Left ventricle myocardium inferior (tissue), 1 donor: ENCODE measurements at regions not wholly inside any gene's neighbourhood (a gene's known extent, or its start where the extent isn't known, plus 50 kb on each side); places are given as distances from the start of the nearest gene placed in this dataset.

Experiments used
- DNase-seq: peaks from one replicate; pipeline ENCODE4 v3.0.0-alpha.2; 2020
- H3K27ac ChIP-seq: fragments of 200-600 bp; replicated peaks from 2 replicates; pipeline ENCODE4 v1.8.0; 2021
- H3K27me3 ChIP-seq: fragments of 200-600 bp; 2 replicates; pipeline ENCODE4 v1.8.0; 2021; ENCODE audit warnings: low read depth
- H3K36me3 ChIP-seq: fragments of 200-600 bp; 2 replicates; pipeline ENCODE4 v1.8.0; 2021
- H3K4me1 ChIP-seq: fragments of 200-600 bp; 2 replicates; pipeline ENCODE4 v1.8.0; 2021
- H3K4me3 ChIP-seq: fragments of 200-600 bp; 2 replicates; pipeline ENCODE4 v1.8.0; 2021; ENCODE audit warnings: mild to moderate bottlenecking, moderate library complexity
- H3K9me3 ChIP-seq: fragments of 200-600 bp; replicated peaks from 2 replicates; pipeline ENCODE4 v1.8.0; 2021
- CTCF ChIP-seq: fragments of 200-600 bp; IDR thresholded peaks from 2 replicates; pipeline ENCODE4 v1.8.0; 2021; ENCODE audit warnings: antibody characterized with exemption, mild to moderate bottlenecking, borderline replicate concordance
- intact Hi-C: fragments of 100-400 bp; cut with micrococcal nuclease; formaldehyde crosslinking; loops from one replicate; pipeline ENCODE4 v1.11.0; 2022
- donor health status: DM: no; HTN: yes; CAD: no; lungs with severe emphysema.

- Histone ChIP-seq H3K36me3 (no peaks in the 10 kb centered on the region), H3K27ac (no peak overlapping the region), H3K27me3 (no peaks in the 10 kb centered on the region), H3K9me3 (no peaks in the 10 kb centered on the region), H3K4me1 (no peaks in the 10 kb centered on the region), H3K4me3 (no peak overlapping the region)
- no peak for DNase-seq
- intact Hi-C loops = no loop called here
- no peak for TF ChIP-seq CTCF
Observed at GRCh38 chr1:168982778-168983177, 123.7 kb upstream of the ATP1B1 start.

GRCh38 chr1:168987330-168987729 is 119.2 kb upstream of the ATP1B1 start:
- Histone ChIP-seq H3K9me3 (no peaks in the 10 kb centered on the region), H3K27me3 (no peaks in the 10 kb centered on the region), H3K27ac (no peak overlapping the region), H3K4me1 (no peaks in the 10 kb centered on the region), H3K4me3 (no peak overlapping the region), H3K36me3 (no peaks in the 10 kb centered on the region)
- no peak for DNase-seq
- TF ChIP-seq CTCF = no peak
- intact Hi-C loops = no loop called here

GRCh38 chr1:168987923-168988322 is 118.6 kb upstream of the ATP1B1 start:
- no peak for DNase-seq
- Histone ChIP-seq H3K4me1 (no peaks in the 10 kb centered on the region), H3K4me3 (no peak overlapping the region), H3K9me3 (no peaks in the 10 kb centered on the region), H3K27me3 (no peaks in the 10 kb centered on the region), H3K27ac (no peak overlapping the region), H3K36me3 (no peaks in the 10 kb centered on the region)
- intact Hi-C loops = no loop called here
- TF ChIP-seq CTCF = no peak

GRCh38 chr1:168989985-168990384 is 116.5 kb upstream of the ATP1B1 start:
- H3K27ac ChIP-seq = no peak overlapping the region
- intact Hi-C loops = no loop called here
- no peak for TF ChIP-seq CTCF
- peaks cover 5% of the 10 kb centered on the region for H3K9me3 ChIP-seq
- H3K4me3 ChIP-seq = no peak overlapping the region
- no peaks in the 10 kb centered on the region for H3K4me1 ChIP-seq
- no peaks in the 10 kb centered on the region for H3K36me3 ChIP-seq
- no peaks in the 10 kb centered on the region for H3K27me3 ChIP-seq
- no peak for DNase-seq

- H3K9me3 ChIP-seq = peaks cover 5% of the 10 kb centered on the region
- no peak for TF ChIP-seq CTCF
- H3K27ac ChIP-seq = no peak overlapping the region
- no peaks in the 10 kb centered on the region for H3K36me3 ChIP-seq
- DNase-seq = no peak
- intact Hi-C loops = no loop called here
- H3K27me3 ChIP-seq = no peaks in the 10 kb centered on the region
- no peaks in the 10 kb centered on the region for H3K4me1 ChIP-seq
- no peak overlapping the region for H3K4me3 ChIP-seq
Observed at GRCh38 chr1:168991667-168992475, 114.6 kb upstream of the ATP1B1 start.
